ENCODE measurements at regions not wholly inside any gene's neighbourhood (a gene's known extent, or its start where the extent isn't known, plus 50 kb on each side); places are given as distances from the start of the nearest gene placed in this dataset.

DNA sequence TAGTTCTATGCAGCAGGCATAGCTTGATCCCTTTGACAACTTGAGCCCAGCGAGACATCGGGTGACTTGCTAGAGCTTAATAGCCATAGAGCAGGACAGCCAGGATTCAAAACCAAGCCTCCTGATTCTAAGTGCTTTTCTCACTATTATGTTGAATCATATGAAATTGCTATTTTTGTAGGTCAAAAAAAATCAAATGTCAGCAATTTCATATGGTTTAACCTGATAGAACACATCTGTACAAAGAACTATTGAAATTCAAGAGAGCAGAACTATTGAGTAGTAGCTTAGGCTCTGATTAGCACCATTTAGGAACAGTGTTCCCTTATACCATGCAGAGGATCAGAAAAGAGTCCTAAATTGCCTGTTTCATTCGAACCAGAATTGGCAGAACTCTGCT lies 132.0 kb downstream of the EMP1 start (continued):
- TF ChIP-seq, protein P1, sequence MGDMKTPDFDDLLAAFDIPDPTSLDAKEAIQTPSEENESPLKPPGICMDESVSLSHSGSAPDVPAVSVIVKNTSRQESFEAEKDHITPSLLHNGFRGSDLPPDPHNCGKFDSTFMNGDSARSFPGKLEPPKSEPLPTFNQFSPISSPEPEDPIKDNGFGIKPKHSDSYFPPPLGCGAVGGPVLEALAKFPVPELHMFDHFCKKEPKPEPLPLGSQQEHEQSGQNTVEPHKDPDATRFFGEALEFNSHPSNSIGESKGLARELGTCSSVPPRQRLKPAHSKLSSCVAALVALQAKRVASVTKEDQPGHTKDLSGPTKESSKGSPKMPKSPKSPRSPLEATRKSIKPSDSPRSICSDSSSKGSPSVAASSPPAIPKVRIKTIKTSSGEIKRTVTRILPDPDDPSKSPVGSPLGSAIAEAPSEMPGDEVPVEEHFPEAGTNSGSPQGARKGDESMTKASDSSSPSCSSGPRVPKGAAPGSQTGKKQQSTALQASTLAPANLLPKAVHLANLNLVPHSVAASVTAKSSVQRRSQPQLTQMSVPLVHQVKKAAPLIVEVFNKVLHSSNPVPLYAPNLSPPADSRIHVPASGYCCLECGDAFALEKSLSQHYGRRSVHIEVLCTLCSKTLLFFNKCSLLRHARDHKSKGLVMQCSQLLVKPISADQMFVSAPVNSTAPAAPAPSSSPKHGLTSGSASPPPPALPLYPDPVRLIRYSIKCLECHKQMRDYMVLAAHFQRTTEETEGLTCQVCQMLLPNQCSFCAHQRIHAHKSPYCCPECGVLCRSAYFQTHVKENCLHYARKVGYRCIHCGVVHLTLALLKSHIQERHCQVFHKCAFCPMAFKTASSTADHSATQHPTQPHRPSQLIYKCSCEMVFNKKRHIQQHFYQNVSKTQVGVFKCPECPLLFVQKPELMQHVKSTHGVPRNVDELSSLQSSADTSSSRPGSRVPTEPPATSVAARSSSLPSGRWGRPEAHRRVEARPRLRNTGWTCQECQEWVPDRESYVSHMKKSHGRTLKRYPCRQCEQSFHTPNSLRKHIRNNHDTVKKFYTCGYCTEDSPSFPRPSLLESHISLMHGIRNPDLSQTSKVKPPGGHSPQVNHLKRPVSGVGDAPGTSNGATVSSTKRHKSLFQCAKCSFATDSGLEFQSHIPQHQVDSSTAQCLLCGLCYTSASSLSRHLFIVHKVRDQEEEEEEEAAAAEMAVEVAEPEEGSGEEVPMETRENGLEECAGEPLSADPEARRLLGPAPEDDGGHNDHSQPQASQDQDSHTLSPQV (IDR thresholded peaks at IDR 0.05): no peak
- no peak for TF ChIP-seq TCF3 (IDR thresholded peaks at IDR 0.05; ENCODE audit: borderline replicate concordance, insufficient read depth, low read depth, low read length)
- TF ChIP-seq, protein P2, sequence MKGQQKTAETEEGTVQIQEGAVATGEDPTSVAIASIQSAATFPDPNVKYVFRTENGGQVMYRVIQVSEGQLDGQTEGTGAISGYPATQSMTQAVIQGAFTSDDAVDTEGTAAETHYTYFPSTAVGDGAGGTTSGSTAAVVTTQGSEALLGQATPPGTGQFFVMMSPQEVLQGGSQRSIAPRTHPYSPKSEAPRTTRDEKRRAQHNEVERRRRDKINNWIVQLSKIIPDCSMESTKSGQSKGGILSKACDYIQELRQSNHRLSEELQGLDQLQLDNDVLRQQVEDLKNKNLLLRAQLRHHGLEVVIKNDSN (IDR thresholded peaks at IDR 0.05; ENCODE audit: borderline replicate concordance, extremely low read length, insufficient read depth, low read depth, low read length): no peak
- TF ChIP-seq RB1 (IDR thresholded peaks at IDR 0.05; ENCODE audit: borderline replicate concordance): no peak
- no peak for TF ChIP-seq ZNF384 (IDR thresholded peaks at IDR 0.05; ENCODE audit: borderline replicate concordance, low read depth, low read length)
- TF ChIP-seq, protein P3, sequence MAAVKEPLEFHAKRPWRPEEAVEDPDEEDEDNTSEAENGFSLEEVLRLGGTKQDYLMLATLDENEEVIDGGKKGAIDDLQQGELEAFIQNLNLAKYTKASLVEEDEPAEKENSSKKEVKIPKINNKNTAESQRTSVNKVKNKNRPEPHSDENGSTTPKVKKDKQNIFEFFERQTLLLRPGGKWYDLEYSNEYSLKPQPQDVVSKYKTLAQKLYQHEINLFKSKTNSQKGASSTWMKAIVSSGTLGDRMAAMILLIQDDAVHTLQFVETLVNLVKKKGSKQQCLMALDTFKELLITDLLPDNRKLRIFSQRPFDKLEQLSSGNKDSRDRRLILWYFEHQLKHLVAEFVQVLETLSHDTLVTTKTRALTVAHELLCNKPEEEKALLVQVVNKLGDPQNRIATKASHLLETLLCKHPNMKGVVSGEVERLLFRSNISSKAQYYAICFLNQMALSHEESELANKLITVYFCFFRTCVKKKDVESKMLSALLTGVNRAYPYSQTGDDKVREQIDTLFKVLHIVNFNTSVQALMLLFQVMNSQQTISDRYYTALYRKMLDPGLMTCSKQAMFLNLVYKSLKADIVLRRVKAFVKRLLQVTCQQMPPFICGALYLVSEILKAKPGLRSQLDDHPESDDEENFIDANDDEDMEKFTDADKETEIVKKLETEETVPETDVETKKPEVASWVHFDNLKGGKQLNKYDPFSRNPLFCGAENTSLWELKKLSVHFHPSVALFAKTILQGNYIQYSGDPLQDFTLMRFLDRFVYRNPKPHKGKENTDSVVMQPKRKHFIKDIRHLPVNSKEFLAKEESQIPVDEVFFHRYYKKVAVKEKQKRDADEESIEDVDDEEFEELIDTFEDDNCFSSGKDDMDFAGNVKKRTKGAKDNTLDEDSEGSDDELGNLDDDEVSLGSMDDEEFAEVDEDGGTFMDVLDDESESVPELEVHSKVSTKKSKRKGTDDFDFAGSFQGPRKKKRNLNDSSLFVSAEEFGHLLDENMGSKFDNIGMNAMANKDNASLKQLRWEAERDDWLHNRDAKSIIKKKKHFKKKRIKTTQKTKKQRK (IDR thresholded peaks at IDR 0.05; ENCODE audit: low read depth, low read length): no peak
- no peak for TF ChIP-seq CREB1 (IDR thresholded peaks at IDR 0.05; ENCODE audit: low read depth)

Data from GM12878 (cell line).